SW480 (cell line): ENCODE measurements at regions not wholly inside any gene's neighbourhood (a gene's known extent, or its start where the extent isn't known, plus 50 kb on each side); places are given as distances from the start of the nearest gene placed in this dataset.
A peak's percentile ranks its signal among the peaks of the same experiment; 100 is the strongest.
"Not testable (repeated sequence)": the region's sequence is repeated elsewhere in the genome, so short reads cannot be mapped to it uniquely, and the experiment has no call there.

Experiments
- DNase-seq: peaks from one replicate; pipeline ENCODE4 v3.0.0-alpha.2; 2016; ENCODE audit warnings: low spot score

DNA sequence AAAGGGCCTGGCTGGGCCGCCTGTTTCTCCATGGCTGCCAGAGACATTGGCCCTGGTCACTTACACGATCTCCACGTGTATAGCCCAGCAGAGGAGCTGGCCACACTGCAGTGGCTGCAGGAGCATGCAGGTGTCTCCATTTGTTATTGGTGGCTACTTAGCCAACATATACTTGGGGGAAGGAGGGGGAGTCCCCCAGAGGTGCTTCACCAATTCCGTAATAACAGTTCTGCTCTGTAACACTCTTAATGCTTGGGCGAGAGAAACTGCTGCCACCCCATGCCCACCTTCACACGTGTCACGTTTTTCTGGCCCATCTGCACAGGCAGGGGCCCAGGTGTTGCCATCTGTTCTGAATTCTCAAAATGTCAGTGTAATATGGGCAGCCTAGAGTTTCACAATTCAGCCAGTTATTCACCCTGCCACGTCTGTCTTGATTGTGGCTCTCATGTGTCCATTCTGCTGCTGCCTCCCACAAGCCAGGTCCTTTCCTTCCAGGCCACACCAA, 353.5 kb downstream of the BCL2L11 start:
- DNase-seq: not testable (repeated sequence)

DNA sequence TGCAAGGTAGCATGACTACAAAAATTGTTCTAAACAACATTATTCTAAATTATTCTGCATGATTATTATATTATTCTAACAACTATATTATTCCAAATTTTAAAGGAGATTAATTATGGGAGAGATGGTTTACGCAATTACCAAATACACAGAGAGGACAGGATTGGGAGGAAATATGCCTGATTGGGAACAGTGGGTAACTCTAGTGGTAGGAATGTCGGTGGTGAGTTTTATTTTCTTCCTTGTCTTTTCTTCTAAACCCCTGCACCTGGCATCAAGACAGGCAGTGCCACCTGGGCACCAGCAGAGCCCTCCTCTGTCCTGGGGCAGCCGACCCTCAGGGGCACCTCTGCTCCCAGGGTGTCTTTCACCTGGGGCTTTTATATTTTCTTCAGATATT, 357.6 kb downstream of the BCL2L11 start:
- not testable (repeated sequence) for DNase-seq

DNA sequence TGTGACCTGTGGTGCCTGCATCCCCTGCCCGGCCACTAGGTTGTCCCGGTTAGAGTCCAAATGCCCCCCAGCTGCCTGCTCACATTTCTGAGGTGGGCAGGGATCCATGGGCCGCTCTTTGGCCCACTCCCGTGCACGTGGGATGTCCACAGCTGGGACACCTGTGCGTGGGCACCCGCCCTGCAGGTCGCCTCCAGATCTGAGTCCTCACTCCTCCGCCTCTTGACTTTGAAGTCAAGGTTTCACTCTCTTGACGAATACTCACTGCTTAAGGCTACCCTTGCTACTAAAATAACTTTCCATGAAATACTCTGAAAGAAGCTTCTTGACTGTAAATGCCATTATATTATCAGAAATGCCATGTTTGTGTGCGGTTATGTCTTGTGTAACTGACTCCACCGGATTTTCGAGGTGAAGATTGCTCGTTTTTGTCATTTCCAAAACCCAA, 358.2 kb downstream of the BCL2L11 start:
- DNase-seq: not testable (repeated sequence)

GRCh38 chr2:111480016-111480625, 359.4 kb downstream of the BCL2L11 start:
- DNase-seq: not testable (repeated sequence)

- DNase-seq: not testable (repeated sequence)
Observed at GRCh38 chr2:111480633-111481032, 359.9 kb downstream of the BCL2L11 start.

DNA sequence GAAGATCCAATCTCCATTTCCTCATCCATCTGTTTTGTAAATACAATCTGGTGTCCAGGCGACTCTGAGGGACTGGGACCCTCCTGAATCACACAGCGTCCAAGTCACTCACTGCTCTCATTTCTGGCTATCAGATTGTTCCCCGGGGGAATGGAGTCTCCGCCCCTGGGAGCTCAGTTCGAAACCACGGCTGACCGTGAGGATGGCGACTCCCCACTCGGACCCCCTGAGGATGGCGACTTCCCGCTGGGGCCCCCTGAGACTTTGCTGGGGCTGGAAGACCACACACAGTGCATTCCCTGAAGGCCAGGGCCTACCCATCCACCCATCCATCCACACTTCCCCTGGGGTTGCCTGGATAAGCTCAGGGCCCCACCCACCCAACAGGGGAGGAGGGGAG, 360.5 kb downstream of the BCL2L11 start:
- DNase-seq: not testable (repeated sequence)

DNA sequence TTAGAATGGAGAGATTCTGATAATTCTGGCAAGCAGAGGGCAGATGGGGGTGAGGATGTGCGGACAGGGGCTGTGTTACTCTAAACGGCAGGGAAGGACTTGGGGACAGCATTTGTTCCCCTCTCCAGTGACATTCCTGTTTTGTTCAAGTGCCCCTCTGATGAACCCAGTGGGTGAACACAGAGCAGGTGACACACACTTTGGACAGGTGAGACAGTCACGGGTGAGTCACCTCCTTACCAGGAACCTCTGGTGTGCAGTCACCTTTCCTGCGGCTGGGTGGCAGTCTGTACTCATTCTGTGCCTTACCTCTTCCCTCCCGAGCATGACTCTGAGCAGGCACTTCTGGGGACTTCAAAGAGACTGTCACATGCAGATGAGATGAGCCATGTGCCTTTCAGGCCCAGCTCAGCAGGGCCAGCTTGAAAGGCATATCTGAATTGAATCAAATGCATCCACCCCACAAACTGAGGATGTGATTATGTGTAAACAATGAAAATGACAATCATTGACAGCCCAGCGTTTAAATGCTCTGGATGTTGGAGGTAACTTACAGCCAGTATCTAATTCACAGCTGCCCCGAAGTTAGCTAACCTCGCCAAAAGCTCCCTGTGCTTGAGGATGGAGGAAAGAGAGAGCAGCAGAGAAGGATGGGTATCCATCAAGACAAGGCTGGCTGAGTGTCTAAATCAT, 362.4 kb downstream of the BCL2L11 start:
- DNase-seq: peak; percentile 45

DNA sequence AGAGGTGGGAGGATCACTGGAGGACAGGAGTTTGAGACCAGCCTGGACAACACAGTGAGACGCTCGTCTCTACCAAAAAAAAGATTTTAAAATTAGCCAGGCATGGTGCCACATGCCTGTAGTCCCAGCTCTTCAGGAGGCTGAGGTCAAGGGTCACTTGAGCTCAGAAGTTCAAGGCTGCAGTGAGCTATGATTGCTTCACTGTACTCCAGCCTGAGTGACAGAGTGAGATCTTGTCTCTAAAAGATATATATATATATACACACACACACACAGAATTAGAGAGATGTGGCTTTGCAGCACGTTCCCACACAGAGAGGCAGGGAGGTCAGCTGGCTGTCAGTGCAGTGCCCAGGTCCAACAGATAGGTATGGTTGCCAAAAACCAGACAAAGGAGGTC, 363.4 kb downstream of the BCL2L11 start:
- DNase-seq: not testable (repeated sequence)

GRCh38 chr2:111485895-111486294, 365.2 kb downstream of the BCL2L11 start:
- not testable (repeated sequence) for DNase-seq

DNA sequence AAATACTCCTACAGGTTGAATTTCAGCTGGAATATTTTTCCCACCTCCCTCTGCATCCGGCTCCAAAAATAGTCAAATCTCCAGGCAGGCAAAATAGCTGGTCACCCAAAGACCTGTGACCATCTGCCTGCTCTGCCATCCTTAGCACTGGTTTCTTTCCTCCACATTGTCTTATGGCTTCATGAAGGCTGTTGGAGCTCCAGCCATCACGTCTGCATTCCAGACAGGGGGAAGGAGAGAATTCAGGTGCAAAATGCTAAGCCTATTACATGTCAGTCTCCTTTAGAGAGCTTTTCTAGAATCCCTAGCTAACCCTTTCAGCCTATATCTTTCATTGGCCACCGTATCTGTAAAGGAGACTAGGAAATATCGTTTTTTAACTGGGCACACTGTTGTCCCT, 367.7 kb downstream of the BCL2L11 start:
- not testable (repeated sequence) for DNase-seq

- DNase-seq: not testable (repeated sequence)
Observed at GRCh38 chr2:111489460-111489859, 368.7 kb downstream of the BCL2L11 start.

DNA sequence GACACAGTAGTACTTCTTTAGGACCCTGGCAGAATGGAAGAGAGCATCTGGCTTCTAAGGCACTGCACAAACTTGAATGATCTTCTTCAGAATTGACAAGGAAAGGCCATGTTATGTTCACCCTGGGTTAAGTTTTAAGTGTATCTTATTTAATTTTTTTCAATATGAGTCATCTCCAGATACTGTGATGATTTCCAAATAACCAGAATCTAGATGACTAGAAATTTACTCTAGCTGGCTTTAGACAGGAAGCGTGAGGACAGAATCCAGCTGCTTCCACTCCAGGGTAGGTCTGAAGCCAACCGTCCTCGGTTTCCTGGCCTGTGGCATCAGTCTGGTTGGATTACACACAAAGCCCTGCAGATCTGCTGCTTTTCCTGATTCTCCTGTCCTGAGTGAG, 370.5 kb downstream of the BCL2L11 start:
- DNase-seq: not testable (repeated sequence)

- not testable (repeated sequence) for DNase-seq
Observed at GRCh38 chr2:111491614-111492013, 370.9 kb downstream of the BCL2L11 start.

GRCh38 chr2:111492995-111493719, 372.4 kb downstream of the BCL2L11 start:
- DNase-seq: not testable (repeated sequence)

- not testable (repeated sequence) for DNase-seq
Observed at GRCh38 chr2:111493720-111494078, 373.0 kb downstream of the BCL2L11 start.

GRCh38 chr2:111494288-111494980, 373.7 kb downstream of the BCL2L11 start:
- DNase-seq: not testable (repeated sequence)

DNA sequence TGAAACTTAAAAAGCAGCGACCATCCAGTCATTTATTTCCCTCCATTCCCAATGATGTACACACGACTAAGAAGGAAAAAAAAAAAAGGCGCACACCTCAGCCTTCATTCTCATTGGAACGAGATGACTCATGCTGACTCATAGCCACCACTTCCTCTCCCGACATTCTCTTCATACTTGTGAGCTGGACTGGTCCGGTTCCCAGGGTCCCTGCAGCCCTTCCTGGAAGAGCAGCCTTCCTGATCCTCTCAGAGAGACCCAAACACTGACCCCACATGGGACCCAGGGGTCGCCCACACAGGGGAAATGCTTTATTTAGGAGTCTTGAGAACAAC, 374.2 kb downstream of the BCL2L11 start:
- not testable (repeated sequence) for DNase-seq

- peak; percentile 46 for DNase-seq
Observed at GRCh38 chr2:111495636-111496035, 374.9 kb downstream of the BCL2L11 start.

DNA sequence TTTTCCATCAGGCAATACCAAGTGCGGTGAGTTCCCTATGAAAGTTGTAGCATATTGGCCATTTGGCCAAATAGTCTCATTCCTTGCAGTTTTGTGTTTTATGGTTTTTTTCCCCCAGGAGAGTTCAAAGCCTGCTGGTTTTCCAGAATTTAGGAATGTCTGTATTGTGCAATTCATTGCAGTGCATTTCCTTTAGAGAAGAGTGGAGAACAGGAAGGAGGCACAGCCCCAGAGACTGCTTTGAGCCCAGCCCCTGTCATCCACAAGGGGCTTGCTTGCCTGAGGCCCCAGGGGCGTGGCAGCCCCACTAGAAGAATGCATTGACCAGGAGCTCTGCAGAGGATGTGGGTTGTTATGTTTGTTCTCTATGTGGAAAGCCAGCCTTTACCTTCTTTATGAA, 375.5 kb downstream of the BCL2L11 start:
- peak; percentile 87 for DNase-seq

DNA sequence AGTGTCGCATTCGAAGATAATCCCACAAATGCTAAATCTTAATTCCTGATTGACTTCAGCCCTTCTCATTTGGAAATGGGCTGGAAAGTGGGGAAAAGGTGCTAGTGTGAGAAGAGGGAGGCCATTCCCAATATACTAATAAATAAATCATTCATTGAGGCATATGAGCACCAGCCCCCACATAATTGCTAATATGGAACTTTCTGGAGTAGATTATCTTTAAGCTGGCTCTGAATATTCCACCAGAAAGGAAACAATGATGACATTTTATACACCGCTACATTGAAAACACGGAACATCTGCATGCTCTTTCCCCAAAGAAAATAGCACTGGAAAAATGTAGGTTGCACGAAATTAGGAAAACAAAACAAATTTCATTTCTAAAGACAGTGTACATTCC, 376.1 kb downstream of the BCL2L11 start:
- not testable (repeated sequence) for DNase-seq

DNA sequence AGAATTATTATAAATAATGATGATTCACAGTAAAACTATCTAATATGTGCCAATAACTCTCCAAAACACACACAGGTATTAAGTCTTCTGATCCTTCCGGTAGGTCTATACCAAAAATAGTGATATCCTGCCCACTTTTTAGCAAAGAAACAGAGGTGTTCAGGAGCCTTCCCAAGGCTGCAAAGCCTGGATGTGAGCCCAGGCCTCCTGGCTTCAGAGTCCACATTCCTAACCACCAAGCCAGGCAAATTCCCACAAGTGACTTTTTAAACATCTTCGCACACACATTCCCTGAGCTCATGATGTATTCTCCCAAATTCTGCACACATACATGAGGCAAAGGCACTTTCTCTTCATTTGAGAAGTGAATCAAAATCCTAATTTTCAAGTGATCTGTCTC, 376.6 kb downstream of the BCL2L11 start:
- DNase-seq: not testable (repeated sequence)

GRCh38 chr2:111500536-111501062, 379.9 kb downstream of the BCL2L11 start:
- not testable (repeated sequence) for DNase-seq
